ENCODE measurements at regions not wholly inside any gene's neighbourhood (a gene's known extent, or its start where the extent isn't known, plus 50 kb on each side); places are given as distances from the start of the nearest gene placed in this dataset.

DNA sequence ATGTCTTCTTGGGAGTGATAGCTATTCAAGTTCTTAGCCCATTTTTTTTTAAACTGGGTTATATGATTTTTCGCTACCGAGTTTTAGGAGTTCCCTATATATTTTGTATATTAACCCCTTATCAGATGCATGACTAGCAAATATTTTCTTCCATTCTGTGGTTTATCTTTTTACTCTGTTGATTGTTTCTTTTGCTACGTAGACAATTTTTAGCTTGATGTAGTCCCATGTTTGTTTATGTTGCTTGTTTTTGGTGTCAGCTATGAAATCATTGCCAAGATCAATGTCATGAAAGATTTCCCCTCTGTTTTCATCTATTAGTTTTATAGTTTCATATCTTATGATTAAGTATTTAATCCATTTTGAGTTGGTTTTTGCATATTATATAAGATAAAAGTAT is 480.5 kb downstream of the CDH11 start:
- DNase-seq: no peak

- DNase-seq: no peak
Measured at GRCh38 chr16:64638766-64639165, 483.1 kb downstream of the CDH11 start.

DNA sequence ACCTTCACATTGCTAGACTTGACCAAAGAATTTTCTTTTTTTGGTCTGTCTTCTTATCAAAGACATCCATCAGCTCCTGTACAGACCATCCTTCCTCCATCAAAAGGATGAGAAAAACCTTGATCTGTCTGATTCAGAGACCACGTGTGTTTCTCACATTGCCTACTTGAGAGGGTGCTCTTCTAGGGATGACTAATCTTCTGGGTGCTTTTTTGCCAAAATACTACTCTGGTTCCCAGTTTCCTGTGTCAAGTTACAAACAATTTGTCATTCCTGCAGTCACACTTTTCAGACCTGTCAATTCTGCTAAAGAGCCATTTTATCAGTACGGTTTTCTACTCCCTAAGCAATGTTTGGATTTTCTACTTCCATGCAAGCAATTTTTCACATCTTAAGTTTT is 492.2 kb downstream of the CDH11 start:
- no peak for DNase-seq

GRCh38 chr16:64627781-64628180 is 494.1 kb downstream of the CDH11 start:
- no peak for DNase-seq

- no peak for DNase-seq
Measured at GRCh38 chr16:64627288-64627687, 494.6 kb downstream of the CDH11 start.

DNA sequence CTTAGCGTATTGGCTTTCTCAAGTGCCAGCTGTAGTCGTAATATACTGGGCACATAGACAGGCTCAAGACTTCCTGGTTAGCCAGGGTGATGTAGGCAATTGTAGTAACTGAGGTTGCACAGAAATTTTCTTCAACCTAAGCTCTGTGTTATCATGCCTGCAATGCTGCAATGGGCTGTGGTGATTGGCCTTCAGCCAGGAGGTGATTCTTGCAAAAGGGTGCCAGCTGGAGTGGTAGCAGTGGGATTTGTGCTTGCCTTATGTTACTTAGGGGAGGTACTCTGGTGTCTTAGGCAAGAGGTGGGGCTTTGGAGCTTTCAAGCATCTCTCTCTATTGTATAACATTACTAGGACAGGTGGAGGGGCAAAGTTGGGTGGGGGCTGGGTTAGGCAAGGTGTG is 495.1 kb downstream of the CDH11 start:
- DNase-seq: no peak

DNA sequence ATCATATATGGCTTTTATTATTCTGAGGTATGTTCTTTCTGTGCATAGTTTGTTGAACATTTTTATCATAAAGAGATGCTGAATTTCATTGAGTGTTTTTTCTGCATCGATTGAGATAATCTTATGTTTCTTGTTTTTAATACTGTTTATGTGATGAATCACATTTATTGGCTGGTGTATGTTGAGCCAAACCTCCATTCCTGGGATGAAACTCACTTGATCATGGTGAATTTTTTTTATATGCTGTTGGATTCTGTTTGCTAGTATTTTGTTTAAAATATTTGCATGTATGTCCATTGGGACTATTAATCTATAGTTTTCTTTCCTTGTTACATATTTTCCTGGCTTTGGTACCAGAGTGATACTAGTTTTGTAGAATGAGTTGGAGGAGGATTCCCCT is 500.2 kb downstream of the CDH11 start:
- DNase-seq: no peak

DNA sequence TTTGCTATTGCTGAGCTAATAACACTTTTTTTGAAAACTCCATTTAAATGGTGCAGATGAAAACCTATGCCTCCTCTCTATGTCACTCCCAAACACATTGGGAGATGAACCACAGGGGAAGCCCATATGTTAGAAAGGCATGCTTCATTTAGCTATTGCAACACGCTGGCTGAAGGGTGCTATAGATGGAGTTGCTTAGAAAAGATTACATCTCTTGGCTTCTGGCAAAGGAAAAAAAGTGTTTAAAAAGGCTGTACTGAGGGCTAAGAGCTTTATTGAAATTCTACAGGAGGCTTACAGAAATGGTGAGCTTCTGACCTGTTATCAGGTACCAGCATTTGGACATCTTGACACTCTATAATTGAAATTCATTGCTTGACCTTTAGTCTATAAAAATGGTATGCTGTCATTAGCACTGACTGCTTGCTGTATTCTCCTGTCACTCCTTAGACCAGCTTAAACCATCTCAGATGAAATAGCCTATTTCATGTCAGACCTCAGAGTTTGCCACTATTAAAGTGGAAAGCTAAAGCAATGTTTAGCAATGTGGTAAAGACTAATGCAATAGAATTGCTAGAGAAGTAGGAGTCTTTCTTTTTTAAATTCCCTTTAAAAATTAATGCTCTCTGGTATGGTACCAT is 503.9 kb downstream of the CDH11 start:
- no peak for DNase-seq

DNA sequence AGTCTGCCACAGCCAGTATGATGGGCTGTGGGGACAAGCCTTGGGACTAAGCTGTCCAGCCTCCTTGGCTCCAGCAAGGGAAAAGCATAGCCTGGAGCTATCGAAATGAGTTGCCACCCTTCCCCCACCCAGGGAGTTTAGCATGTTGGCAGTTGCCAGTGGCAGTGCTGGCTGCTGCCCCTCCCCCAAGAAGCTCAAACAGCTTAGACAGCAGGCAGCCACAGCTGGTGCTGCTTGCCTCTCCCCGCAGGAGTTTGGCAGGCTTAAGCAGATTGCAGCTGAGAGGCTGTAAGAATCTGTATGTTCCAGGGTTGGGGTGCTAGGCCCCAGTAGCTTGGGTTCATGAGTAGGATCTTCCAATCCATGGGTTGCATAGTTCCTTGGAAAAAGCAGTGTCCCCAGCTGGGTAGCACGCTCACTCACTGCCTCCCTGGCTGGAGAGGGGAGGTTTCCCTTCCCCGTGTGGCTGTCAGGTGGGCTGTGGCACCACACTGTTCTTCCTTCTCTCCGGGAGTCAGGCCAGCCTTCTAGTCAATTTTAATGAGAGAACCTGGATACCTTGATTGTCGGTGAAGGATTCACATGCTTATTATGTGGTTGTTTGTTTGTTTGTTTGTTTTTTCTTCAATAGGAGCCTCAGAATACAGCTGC is 506.1 kb downstream of the CDH11 start:
- no peak for DNase-seq

DNA sequence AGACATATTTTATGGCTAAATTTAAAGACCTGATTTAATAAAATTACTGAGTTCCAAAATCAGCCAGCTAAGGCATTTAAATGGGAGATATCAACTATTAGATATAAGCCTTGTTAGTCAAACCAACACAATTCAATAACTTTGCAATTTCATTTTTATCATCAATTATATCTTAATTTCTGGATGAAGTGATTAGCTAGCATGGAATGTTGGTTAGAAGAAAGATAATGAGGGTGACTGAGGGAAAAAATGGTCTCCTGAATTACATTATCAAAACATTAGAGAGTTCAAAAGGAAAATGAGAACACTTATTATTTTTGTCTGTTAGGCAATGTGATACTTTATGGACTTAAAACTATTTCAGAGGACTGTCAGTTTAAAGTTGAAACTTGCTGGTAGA is 525.7 kb downstream of the CDH11 start:
- no peak for DNase-seq

- no peak for DNase-seq
Measured at GRCh38 chr16:64590513-64590912, 531.4 kb downstream of the CDH11 start.

- DNase-seq: no peak
Measured at GRCh38 chr16:64589836-64590235, 532.0 kb downstream of the CDH11 start.

- DNase-seq: no peak
Measured at GRCh38 chr16:64586781-64587180, 535.1 kb downstream of the CDH11 start.

DNA sequence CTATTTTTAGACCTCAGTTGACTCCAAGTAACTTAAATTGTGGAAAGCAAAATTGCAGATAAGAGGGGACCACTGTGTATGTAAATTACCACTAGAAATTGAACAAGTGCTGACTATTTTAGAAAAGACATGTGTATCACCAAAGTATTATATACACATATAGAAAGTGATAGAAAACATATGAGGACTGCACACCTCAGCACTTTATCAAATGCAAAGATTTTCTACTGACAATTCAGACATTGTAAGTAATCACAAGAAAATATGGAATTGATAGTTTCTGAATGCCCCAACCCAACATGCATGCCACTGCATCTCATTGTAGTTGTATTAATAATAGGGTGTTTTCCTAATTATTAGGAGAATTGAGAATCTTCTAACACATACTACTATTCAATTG is 536.5 kb downstream of the CDH11 start:
- no peak for DNase-seq

- no peak for DNase-seq
Measured at GRCh38 chr16:64580558-64580957, 541.3 kb downstream of the CDH11 start.

DNA sequence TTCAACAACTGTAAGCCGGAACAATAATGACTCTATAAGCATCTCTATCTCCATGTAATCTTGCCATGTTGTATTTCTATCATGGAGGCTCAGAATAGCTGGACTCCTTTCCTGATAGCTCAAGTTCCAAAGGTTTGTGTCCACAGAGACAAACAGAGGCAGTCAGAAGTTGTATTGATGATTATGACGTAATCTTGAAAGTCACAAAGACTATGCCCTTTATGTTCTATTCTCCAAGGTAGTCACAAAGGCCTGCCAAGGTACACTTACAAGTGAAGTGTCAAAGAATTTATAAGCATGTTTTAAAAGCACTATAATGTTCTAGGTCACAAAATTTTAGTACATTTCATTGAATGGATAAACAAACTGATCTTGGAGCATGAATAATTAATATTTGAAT is 542.2 kb downstream of the CDH11 start:
- no peak for DNase-seq

DNA sequence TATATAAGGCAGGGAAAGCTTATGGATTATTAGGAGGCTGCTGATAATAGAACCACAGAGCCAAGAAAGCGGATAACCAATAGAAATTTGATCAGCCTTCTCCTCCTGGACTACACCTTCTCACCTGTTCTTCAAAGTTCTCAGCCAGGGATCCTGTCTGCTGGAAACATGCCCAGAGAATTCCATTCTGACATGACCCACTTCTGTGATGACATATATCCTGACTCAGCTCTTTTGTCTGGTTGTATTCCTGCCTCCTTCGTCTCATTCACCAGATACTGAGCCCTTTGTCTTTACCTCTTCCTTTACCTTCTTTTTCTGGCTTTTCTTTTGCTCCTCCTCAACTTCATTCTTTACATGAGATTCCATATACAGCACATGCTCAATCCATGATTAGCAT is 576.1 kb downstream of the CDH11 start:
- DNase-seq: no peak

DNA sequence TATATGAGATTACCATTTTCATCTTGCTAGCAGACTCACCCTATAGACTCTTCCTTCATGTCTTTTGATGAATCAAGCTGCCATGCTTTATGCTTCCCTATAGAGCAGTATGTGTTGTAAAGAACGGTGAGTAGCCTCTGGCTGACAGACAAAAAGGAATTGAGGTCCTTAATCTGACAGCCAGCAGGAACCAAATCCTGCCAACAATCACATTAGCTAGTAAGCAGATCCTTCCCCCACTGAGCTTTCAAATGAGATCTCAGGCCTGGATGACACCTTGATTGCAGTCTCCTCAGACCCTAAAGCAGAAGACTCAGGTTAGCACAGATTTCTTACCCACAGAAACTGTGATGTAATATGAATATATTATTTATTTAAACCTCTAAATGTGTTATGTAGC is 577.0 kb downstream of the CDH11 start:
- no peak for DNase-seq

GRCh38 chr16:64543441-64543840 is 578.4 kb downstream of the CDH11 start:
- no peak for DNase-seq

DNA sequence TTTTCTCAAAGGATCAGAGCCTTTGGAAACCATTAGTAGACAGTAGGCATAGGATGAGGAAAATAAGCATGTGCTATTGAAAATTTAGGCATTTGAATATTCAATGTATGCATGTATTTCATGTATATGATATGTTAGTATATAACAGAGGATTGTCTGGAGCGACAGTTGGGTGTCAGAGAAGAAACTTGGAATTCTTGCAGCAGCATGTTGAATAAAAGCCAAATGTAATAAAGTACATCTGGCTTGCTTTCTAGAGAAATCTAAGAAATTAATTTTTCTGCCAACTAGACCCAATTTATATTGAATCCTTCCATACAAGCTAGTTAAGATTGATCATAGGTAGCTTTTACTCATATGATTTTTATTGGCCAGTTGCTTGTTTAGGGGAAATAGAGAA is 578.8 kb downstream of the CDH11 start:
- no peak for DNase-seq

GRCh38 chr16:64542152-64542551 is 579.7 kb downstream of the CDH11 start:
- no peak for DNase-seq

- DNase-seq: no peak
Measured at GRCh38 chr16:64541621-64542020, 580.2 kb downstream of the CDH11 start.

- no peak for DNase-seq
Measured at GRCh38 chr16:64540434-64540833, 581.4 kb downstream of the CDH11 start.

DNA sequence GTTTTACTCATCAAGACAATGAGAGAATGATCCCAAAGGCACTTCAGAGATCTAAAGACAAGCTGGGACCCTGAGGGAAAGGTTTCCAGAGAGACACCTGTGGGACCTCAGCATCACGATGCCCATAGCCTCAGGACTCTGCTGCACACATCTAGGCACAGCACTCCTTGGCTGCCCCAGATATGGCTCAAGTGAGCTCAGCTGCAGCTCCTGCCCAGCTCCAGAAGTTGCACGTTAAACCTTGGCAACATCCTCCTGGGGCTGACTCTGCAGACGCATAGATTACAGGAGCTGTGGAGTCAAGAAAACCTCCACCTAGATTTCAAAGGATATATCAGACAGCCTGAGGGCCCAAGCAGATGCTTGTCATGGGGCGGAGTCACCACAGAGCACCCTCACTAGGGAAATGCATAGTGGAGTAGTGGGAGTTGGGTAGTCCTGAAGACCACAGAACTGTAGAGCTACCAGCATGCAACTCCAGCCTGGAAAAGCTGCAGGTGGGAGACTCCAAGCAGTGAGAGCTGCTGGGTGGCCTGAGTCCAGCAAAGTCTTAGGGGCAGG is 582.0 kb downstream of the CDH11 start:
- no peak for DNase-seq

Measured in MV-4-11 (cell line).